ENCODE measurements at regions not wholly inside any gene's neighbourhood (a gene's known extent, or its start where the extent isn't known, plus 50 kb on each side); places are given as distances from the start of the nearest gene placed in this dataset.
"Not testable (repeated sequence)": the region's sequence is repeated elsewhere in the genome, so short reads cannot be mapped to it uniquely, and the experiment has no call there.

DNA sequence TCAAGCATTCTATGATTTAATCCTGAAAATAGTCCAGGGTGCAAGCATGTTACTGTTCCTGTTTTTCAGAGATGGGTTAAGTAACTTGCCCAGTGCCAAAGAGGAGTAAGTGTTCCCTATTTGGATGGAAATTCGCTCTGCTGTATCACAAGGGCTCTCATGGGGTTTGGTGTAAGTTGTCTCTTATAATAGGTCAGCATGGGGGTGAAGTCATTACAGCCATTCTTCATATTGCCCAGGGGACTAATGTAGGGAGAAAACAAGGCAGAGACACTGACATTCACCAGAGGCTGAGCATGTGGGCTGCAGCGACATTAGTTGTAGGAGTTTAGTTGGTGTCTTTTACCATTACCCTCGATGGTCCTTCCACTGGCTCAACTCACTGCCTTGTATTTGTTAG, 142.1 kb upstream of the GLRA1 start:
- H3K4me3 Mint-ChIP-seq: no peak overlapping the region
- no peaks in the 10 kb centered on the region for H3K36me3 Mint-ChIP-seq
- H3K4me1 Mint-ChIP-seq (ENCODE audit: low read depth in 2 of 2): no peaks in the 10 kb centered on the region
- ATAC-seq (no peak), DNase-seq (ENCODE audit: low spot score) (no peak)
- no peak overlapping the region for H3K27ac Mint-ChIP-seq
- peaks cover 7% of the 10 kb centered on the region for H3K9me3 Mint-ChIP-seq
- no peaks in the 10 kb centered on the region for H3K27me3 Mint-ChIP-seq

DNA sequence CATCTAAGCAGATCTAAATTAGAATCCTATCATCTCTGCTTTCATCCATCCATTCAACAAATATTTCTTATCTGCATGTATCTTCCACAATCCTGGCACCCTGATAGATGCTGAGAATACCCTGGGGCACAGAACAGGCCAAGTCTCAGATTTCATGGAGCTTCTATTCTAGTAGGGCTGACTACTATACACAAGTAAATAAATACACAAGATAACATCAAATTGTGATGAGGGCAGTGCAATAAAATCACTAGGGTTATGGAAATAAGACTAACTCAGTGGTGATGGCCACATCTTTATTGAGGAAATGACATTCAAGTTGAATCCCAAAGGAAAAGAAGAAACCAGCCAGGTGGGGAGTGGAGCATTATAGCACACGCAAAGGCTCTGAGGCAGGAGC, 138.4 kb upstream of the GLRA1 start:
- no peaks in the 10 kb centered on the region for H3K36me3 Mint-ChIP-seq
- no peak for DNase-seq (ENCODE audit: low spot score)
- no peak overlapping the region for H3K27ac Mint-ChIP-seq
- ATAC-seq: no peak
- H3K27me3 Mint-ChIP-seq: no peaks in the 10 kb centered on the region
- H3K4me3 Mint-ChIP-seq: no peak overlapping the region
- peaks cover 10% of the 10 kb centered on the region for H3K9me3 Mint-ChIP-seq
- H3K4me1 Mint-ChIP-seq (ENCODE audit: low read depth in 2 of 2): no peaks in the 10 kb centered on the region

DNA sequence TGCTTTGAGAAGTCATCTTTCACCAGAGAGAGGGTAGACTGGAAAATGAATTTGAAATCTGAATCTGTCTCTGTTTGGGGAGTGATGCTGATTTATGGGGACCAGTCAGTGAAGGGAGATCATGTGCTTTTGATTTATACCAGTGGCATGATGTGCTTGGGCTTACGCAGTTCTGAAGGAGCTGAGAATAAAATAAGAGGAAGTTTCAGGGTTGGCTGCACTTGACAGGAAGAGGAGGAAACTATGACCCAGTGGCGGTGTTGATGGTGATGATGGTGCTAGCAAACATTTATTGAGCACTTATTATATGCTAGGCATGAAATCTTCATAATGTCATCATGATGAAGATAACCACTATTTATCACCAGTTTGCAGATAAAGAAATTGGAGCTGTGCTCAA, 136.4 kb upstream of the GLRA1 start:
- no peaks in the 10 kb centered on the region for H3K4me1 Mint-ChIP-seq (ENCODE audit: low read depth in 2 of 2)
- no peak overlapping the region for H3K4me3 Mint-ChIP-seq
- no peak overlapping the region for H3K27ac Mint-ChIP-seq
- peaks cover 10% of the 10 kb centered on the region for H3K9me3 Mint-ChIP-seq
- H3K27me3 Mint-ChIP-seq: no peaks in the 10 kb centered on the region
- ATAC-seq (no peak), DNase-seq (ENCODE audit: low spot score) (no peak)
- no peaks in the 10 kb centered on the region for H3K36me3 Mint-ChIP-seq

DNA sequence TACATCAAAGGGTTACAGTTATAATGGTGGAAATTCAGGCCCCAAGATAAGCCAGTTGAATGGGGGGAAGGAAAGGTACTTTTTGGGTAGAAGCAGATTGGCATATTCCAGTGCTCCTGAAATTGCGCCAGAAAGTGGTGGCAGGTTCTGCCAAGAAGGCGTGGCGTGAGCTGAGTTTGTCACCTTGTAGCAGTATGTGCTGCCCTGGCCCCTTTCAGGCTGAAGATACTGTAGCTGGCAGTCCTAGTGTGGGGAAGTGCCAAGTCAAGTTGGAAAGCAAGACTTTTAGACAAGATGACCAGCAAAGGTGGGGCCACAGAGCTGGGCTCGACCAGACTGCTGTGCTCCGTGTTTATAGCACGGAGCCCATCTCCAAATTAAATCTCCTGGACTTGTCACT, 133.6 kb upstream of the GLRA1 start:
- ATAC-seq: no peak
- Mint-ChIP-seq H3K4me3 (no peak overlapping the region), H3K36me3 (no peaks in the 10 kb centered on the region), H3K9me3 (peaks cover 9% of the 10 kb centered on the region), H3K27me3 (no peaks in the 10 kb centered on the region), H3K4me1 (ENCODE audit: low read depth in 2 of 2) (no peaks in the 10 kb centered on the region), H3K27ac (no peak overlapping the region)
- DNase-seq (ENCODE audit: low spot score): no peak

DNA sequence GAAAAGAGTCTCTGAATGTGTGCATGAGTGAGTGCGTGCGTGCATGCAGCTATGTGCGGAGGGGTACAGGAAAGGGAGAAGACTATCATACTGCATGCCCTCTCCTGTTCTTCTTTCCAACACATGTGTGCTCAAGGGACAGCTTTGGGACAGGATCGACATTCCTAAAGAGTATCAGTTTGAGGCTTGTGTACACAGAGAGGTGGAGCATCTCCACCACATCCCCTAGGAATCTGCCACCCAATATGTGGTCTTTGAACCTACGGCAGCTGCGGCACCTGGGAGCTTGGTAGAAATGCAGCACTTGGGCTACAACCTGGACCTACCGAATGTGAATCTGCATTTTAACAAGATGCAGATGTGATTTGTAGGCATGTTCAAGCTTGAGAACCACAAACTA, 132.3 kb upstream of the GLRA1 start:
- ATAC-seq (no peak), DNase-seq (ENCODE audit: low spot score) (no peak)
- Mint-ChIP-seq H3K27ac (no peak overlapping the region), H3K4me3 (no peak overlapping the region), H3K36me3 (peaks cover 5% of the 10 kb centered on the region), H3K4me1 (ENCODE audit: low read depth in 2 of 2) (no peaks in the 10 kb centered on the region), H3K9me3 (peaks cover 6% of the 10 kb centered on the region), H3K27me3 (no peaks in the 10 kb centered on the region)

DNA sequence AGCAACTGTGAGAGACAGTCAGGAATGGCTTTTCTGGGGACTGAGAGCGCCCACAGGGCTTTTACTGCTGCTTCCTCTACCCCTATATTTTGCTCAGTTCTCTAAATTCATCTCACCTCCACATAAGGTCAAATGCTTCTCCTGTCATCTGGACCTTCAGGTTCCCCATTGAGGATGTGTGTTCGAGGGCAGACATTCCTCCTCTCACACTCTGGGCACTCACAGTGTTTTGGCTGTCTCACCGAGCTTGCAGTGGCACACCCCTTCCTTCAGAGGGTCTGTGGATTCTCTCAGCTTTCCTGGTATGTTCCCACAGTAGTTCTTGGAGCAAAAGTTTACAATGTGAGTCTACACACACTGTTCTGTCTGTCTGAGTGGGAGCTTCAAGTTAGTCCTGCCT, 127.8 kb upstream of the GLRA1 start:
- no peak for DNase-seq (ENCODE audit: low spot score)
- no peak overlapping the region for H3K27ac Mint-ChIP-seq
- H3K9me3 Mint-ChIP-seq: peaks cover 24% of the 10 kb centered on the region
- ATAC-seq: no peak
- H3K4me1 Mint-ChIP-seq (ENCODE audit: low read depth in 2 of 2): no peaks in the 10 kb centered on the region
- no peak overlapping the region for H3K4me3 Mint-ChIP-seq
- peaks cover 35% of the 10 kb centered on the region for H3K36me3 Mint-ChIP-seq
- H3K27me3 Mint-ChIP-seq: no peaks in the 10 kb centered on the region

DNA sequence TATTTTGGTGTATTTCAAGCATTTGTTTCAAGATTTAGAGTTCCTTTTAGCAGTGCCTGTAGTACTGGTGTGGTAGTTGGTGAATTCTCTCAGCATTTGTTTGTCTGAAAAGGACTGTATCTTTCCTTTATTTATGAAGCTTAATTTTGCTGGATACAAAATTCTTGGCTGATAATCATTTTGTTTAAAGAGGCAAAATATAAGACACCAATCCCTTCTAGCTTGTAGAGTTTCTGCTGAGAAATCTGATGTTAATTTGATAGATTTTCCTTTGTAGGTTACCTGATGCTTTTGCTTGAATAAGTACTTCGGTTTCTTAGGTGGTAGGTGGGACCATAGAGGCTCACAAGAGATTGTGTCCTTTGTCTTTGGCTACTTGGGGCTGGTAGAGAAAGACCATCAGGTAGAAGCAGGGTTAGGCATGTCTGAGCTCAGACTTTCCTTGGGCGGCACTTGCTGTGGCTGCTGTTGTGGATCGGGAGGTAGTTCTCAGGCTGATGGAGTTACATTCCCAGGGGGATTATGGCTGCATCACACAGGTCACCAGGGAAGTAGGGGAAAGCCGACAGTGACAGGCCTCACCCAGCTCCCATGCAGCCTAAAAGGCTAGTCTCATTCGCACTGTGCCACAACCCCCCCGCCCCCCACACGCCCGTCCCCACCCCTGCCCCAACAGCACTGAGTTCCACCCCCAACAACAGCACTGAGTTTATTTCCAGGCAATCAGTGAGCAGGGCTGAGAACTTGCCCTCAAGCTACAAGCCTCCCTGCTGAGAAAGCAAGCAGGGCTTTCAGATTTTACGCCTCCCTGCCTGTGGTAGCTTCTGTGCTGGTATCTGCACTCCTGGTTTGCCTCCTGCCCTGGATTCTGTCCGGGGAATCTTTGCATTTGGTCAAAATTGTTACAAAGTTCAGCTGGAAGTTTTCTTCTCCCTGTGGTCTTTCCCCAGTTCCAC, 127.1 kb upstream of the GLRA1 start:
- H3K27me3 Mint-ChIP-seq: no peaks in the 10 kb centered on the region
- no peak for DNase-seq (ENCODE audit: low spot score)
- H3K36me3 Mint-ChIP-seq: peaks cover 35% of the 10 kb centered on the region
- no peak overlapping the region for H3K4me3 Mint-ChIP-seq
- H3K9me3 Mint-ChIP-seq: peaks cover 24% of the 10 kb centered on the region
- no peaks in the 10 kb centered on the region for H3K4me1 Mint-ChIP-seq (ENCODE audit: low read depth in 2 of 2)
- no peak for ATAC-seq
- H3K27ac Mint-ChIP-seq: no peak overlapping the region

DNA sequence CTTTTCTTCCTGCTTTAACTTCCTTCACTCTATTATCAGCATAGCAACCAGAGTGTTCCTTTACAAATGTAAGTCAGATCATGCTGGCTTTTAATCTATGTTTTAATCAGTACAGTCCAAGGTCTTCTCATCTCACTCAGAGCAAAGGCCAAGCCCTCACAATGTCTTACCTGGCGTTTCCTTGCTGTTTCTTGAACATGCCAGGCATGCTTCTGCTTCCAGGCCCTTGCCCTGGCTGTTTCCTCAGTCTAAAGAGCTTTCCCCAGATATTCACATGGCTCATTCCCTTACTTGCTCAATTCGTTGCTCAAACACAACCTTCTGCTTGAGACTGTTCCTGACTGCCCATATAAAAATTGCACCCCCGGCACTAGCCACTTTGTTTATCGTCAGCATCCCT, 121.7 kb upstream of the GLRA1 start:
- DNase-seq (ENCODE audit: low spot score): no peak
- no peaks in the 10 kb centered on the region for H3K4me1 Mint-ChIP-seq (ENCODE audit: low read depth in 2 of 2)
- H3K9me3 Mint-ChIP-seq: peaks cover 26% of the 10 kb centered on the region
- peaks cover 30% of the 10 kb centered on the region for H3K36me3 Mint-ChIP-seq
- no peak overlapping the region for H3K4me3 Mint-ChIP-seq
- H3K27me3 Mint-ChIP-seq: no peaks in the 10 kb centered on the region
- no peak overlapping the region for H3K27ac Mint-ChIP-seq
- ATAC-seq: no peak

DNA sequence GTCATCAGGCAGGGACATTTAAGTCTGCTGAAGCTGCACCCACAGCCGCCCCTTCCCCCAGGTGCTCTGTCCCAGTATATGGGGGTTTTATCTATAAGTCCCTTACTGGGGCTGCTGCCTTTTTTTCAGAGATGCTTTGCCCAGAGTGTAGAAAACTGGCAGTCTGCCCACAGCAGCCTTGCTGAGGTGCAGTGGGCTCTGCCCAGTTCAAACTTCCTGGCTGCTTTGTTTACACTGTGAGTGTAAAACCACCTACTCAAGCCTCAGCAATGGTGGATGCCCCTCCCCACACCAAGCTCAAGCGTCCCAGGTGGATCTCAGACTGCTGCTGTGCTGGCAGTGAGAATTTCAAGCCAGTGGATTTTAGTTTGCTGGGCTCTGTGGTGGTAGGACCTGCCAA, 114.2 kb upstream of the GLRA1 start:
- not testable (repeated sequence) for H3K27ac Mint-ChIP-seq; H3K4me1 Mint-ChIP-seq (ENCODE audit: low read depth in 2 of 2); H3K36me3 Mint-ChIP-seq; H3K27me3 Mint-ChIP-seq; H3K9me3 Mint-ChIP-seq; ATAC-seq; H3K4me3 Mint-ChIP-seq; DNase-seq (ENCODE audit: low spot score)

DNA sequence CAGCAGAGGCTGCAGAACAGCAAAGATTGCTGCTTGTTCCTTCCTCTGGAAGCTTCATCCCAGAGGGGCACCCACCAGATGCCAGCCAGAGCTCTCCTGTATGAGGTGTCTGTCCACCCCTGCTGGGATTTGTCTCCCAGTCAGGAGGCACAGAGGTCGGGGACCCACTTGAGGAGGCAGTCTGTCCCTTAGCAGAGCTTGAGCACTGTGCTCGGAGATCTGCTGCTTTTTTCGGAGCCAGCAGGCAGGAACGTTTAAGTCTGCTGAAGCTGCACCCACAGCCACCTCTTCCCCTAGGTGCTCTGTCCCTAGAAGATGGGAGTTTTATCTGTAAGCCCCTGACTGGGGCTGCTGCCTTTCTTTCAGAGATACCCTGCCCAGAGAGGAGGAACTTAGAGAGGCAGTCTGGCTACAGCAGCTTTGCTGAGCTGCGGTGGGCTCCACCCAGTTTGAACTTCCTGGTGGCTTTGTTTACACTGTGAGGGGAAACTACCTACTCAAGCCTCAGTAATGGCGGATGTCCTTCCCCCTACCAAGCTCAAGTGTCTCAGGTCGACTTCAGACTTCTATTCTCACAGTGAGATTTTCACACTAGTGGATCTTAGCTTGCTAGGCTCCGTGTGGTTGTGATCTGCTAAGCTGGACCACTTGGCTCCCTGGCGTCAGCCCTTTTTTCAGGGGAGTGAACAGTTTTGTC, 101.8 kb upstream of the GLRA1 start:
- peak overlapping the region; percentile 37 to 49 for H3K27ac Mint-ChIP-seq
- DNase-seq (ENCODE audit: low spot score); ATAC-seq: not testable (repeated sequence)

DNA sequence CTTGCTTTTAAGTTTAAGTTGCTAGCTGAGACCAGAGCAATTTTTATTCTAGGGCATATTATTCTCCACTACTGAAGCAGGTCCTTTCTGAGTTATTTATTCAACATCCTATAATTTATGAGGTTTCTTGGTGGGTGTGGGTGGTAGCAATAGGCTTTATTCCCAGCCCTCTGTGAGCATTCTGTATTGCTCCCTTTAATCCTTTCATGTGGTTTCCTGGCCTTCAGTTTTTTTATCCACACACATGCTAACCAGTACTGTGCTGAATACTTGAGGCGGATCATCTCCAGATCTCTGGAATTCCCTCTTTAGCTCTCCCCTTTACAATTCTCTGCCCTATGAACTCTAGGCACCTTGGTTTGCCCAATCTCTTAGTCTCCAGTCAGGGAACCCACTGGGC, 91.8 kb upstream of the GLRA1 start:
- no peaks in the 10 kb centered on the region for H3K4me1 Mint-ChIP-seq (ENCODE audit: low read depth in 2 of 2)
- DNase-seq (ENCODE audit: low spot score) (no peak), ATAC-seq (no peak)
- H3K27me3 Mint-ChIP-seq: no peaks in the 10 kb centered on the region
- H3K27ac Mint-ChIP-seq: no peak overlapping the region
- peaks cover 5% of the 10 kb centered on the region for H3K9me3 Mint-ChIP-seq
- H3K4me3 Mint-ChIP-seq: no peak overlapping the region
- H3K36me3 Mint-ChIP-seq: peaks cover 2% of the 10 kb centered on the region

More for the DNA sequence above, 101.8 kb upstream of the GLRA1 start:
- H3K4me1 Mint-ChIP-seq (ENCODE audit: low read depth in 2 of 2); H3K27me3 Mint-ChIP-seq: not testable (repeated sequence)
- Mint-ChIP-seq H3K4me3 (peak overlapping the region; percentile 20), H3K9me3 (peaks cover 22% of the 10 kb centered on the region), H3K36me3 (peaks cover 35% of the 10 kb centered on the region)

DNA sequence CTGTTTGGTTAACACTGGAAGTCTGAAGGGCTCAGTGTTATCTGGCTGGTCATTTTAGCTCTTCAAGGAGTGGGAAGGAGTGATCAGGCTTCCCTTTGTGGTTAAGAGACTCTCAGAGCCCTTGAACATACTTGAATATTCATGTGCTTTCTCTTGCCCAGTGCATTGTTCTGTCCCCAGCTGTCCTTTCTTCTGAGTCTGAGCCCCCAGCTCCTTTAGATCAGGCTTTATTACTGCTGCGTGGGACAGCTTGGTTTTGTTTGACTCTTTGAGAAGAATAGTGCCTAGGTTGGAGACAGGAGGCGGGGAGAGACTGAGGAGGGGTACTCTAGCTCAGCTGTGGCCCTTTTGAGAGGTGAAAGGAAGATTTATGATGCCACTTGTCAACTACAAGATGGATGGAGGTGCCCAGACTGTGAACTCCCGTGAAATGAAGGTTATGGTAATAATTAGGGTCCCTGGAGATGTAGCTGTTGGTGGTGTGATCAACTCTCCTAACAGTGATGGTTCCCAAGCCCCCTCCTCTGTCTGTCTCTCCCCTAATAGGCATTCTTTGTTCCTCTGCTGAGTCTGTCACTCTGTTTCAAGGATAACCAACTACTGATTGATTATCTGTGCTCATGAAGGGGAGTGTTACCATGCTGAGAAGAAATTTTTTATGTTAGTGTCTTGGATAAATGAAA, 83.1 kb upstream of the GLRA1 start:
- no peak overlapping the region for H3K4me3 Mint-ChIP-seq
- H3K4me1 Mint-ChIP-seq (ENCODE audit: low read depth in 2 of 2): no peaks in the 10 kb centered on the region
- no peaks in the 10 kb centered on the region for H3K36me3 Mint-ChIP-seq
- no peak for DNase-seq (ENCODE audit: low spot score)
- H3K27ac Mint-ChIP-seq: no peak overlapping the region
- no peak for ATAC-seq
- no peaks in the 10 kb centered on the region for H3K9me3 Mint-ChIP-seq
- no peaks in the 10 kb centered on the region for H3K27me3 Mint-ChIP-seq

DNA sequence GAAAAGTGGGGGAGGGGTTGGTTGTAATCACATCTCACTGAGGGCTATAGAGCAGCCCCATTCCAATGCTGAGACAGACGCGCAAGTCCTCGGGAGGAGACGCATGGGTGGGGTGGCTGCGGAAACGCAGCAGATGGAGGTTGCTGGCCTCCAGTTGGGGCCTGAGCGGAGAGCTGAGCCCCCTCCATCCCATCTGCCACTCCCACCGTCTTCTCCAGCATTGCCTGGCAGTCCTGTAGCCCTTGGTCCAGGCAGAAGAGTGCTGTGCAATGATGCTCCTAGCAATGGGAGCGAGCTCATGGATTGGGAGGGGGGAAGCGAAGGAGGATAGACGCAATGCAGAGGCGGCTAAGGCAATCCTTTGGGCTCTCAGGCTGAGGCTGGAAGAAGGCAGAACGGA, 79.4 kb upstream of the GLRA1 start:
- Mint-ChIP-seq H3K27me3 (no peaks in the 10 kb centered on the region), H3K4me3 (no peak overlapping the region), H3K36me3 (no peaks in the 10 kb centered on the region), H3K9me3 (peaks cover 2% of the 10 kb centered on the region), H3K4me1 (ENCODE audit: low read depth in 2 of 2) (no peaks in the 10 kb centered on the region), H3K27ac (no peak overlapping the region)
- DNase-seq (ENCODE audit: low spot score): no peak
- ATAC-seq: no peak
